CD14-positive monocyte (primary cell): ENCODE measurements at regions not wholly inside any gene's neighbourhood (a gene's known extent, or its start where the extent isn't known, plus 50 kb on each side); places are given as distances from the start of the nearest gene placed in this dataset.

Experiments used
- DNase-seq, 3 donors: peaks; one replicate each; pipeline ENCODE4 v3.0.0-alpha.2; 2011 to 2022
- H2AFZ ChIP-seq: 2 replicates; pipeline ENCODE4 v1.6.0; 2012; ENCODE audit warnings: mild to moderate bottlenecking, low read depth, low read length, inconsistent platforms; ENCODE audit not compliant: insufficient read depth, poor library complexity, severe bottlenecking
- H3K27ac ChIP-seq, 2 donors: 1 replicate in 1 of 2; 2 replicates in 1 of 2; pipeline ENCODE4 v1.5.1; 2012 to 2013; ENCODE audit warnings: low read length in 2 of 2, control low read depth in 1 of 2, inconsistent platforms in 1 of 2, low read depth in 1 of 2, mild to moderate bottlenecking in 1 of 2
- H3K27me3 ChIP-seq, 2 donors: one replicate each; pipeline versions ENCODE4 v1.6.0 to v1.6.1; 2011 to 2013; ENCODE audit warnings: low read length in 2 of 2; ENCODE audit not compliant: control insufficient read depth in 2 of 2, insufficient read depth in 2 of 2
- H3K36me3 ChIP-seq, 2 donors: replicated peaks in 1 of 2; 1 replicate in 1 of 2; 2 replicates in 1 of 2; pipeline versions ENCODE4 v1.5.1 to v1.6.1; 2012 to 2013; ENCODE audit warnings: low read length in 2 of 2, control low read depth in 1 of 2, inconsistent platforms in 1 of 2, mild to moderate bottlenecking in 1 of 2; ENCODE audit not compliant: insufficient read depth in 2 of 2, control insufficient read depth in 1 of 2
- H3K4me1 ChIP-seq, 2 donors: 1 replicate in 1 of 2; 2 replicates in 1 of 2; pipeline versions ENCODE4 v1.5.1 to v1.6.1; 2012 to 2013; ENCODE audit warnings: low read length in 2 of 2, control low read depth in 1 of 2, inconsistent platforms in 1 of 2, mild to moderate bottlenecking in 1 of 2, moderate library complexity in 1 of 2; ENCODE audit not compliant: insufficient read depth in 2 of 2, control insufficient read depth in 1 of 2
- H3K4me2 ChIP-seq: replicated peaks from 2 replicates; pipeline ENCODE3; 2012; ENCODE audit warnings: low read length, moderate library complexity, mild to moderate bottlenecking; ENCODE audit not compliant: poor library complexity, severe bottlenecking; ENCODE audit errors: extremely low read depth
- H3K4me3 ChIP-seq, 3 experiments: fragments of 200-600 bp in 1 of 3; sonication (generic) in 1 of 3; replicated peaks in 1 of 3; 1 replicate in 2 of 3; 2 replicates in 1 of 3; pipeline ENCODE4 v1.5.1; 2011 to 2013; ENCODE audit warnings: low read length in 3 of 3, mild to moderate bottlenecking in 3 of 3, control low read depth in 2 of 3, low read depth in 2 of 3, inconsistent platforms in 1 of 3, moderate library complexity in 1 of 3
- H3K79me2 ChIP-seq: 2 replicates; pipeline ENCODE4 v1.6.0; 2012; ENCODE audit warnings: mild to moderate bottlenecking, control low read depth, inconsistent platforms, low read length, moderate library complexity; ENCODE audit not compliant: insufficient read depth
- H3K9ac ChIP-seq: 2 replicates; pipeline ENCODE4 v1.6.0; 2017; ENCODE audit warnings: low read length, mild to moderate bottlenecking; ENCODE audit not compliant: insufficient read depth, poor library complexity, severe bottlenecking
- H3K9me3 ChIP-seq, 2 donors: replicated peaks in 1 of 2; 1 replicate in 1 of 2; 2 replicates in 1 of 2; pipeline versions ENCODE4 v1.5.1 to v1.6.1; 2012 to 2013; ENCODE audit warnings: low read length in 2 of 2, control low read depth in 1 of 2; ENCODE audit not compliant: control insufficient read depth in 1 of 2, insufficient read depth in 1 of 2
- H4K20me1 ChIP-seq: 2 replicates; pipeline ENCODE4 v1.6.0; 2012; ENCODE audit warnings: mild to moderate bottlenecking, low read length, control low read depth, moderate library complexity; ENCODE audit not compliant: insufficient read depth
- H3K27ac Mint-ChIP-seq, 7 donors: one replicate each; pipeline ENCODE4 v1.8.0; 2020; ENCODE audit warnings: mild to moderate bottlenecking in 7 of 7, mixed read lengths in 7 of 7, moderate library complexity in 6 of 7, inconsistent platforms in 2 of 7
- H3K27me3 Mint-ChIP-seq, 3 donors: one replicate each; pipeline ENCODE4 v1.8.0; 2021 to 2022; ENCODE audit warnings: low read depth in 3 of 3, mild to moderate bottlenecking in 3 of 3, mixed read lengths in 3 of 3, moderate library complexity in 3 of 3, inconsistent platforms in 1 of 3
- H3K36me3 Mint-ChIP-seq, 2 donors: one replicate each; pipeline ENCODE4 v1.8.0; 2020; ENCODE audit warnings: mixed read lengths in 2 of 2, inconsistent platforms in 1 of 2, mild to moderate bottlenecking in 1 of 2
- H3K4me1 Mint-ChIP-seq: one replicate; pipeline ENCODE4 v1.8.0; 2020; ENCODE audit warnings: mild to moderate bottlenecking, mixed read lengths
- H3K4me3 Mint-ChIP-seq, 2 donors: one replicate each; pipeline ENCODE4 v1.8.0; 2020; ENCODE audit warnings: mild to moderate bottlenecking in 2 of 2, mixed read lengths in 2 of 2, moderate library complexity in 1 of 2
- H3K9me3 Mint-ChIP-seq, 7 donors: one replicate each; pipeline ENCODE4 v1.8.0; 2020 to 2022; ENCODE audit warnings: mixed read lengths in 7 of 7, mild to moderate bottlenecking in 6 of 7, moderate library complexity in 6 of 7, inconsistent platforms in 2 of 7
- WGBS: methylation state at CpG from one replicate; pipeline ENCODE4 v1.1.5; 2013; ENCODE audit warnings: missing lambda C conversion rate; ENCODE audit not compliant: insufficient coverage; 5-methylcytosine and 5-hydroxymethylcytosine counted together
- intact Hi-C, 2 donors: fragments of 100-400 bp; cut with micrococcal nuclease; formaldehyde crosslinking; loops; one replicate each; pipeline versions ENCODE4 v1.15.0 to v1.15.1; 2023
- TF ChIP-seq, protein P1 (sequence below): fragments of 200-600 bp; IDR thresholded peaks from one replicate; pipeline ENCODE4 v1.8.0; 2022; ENCODE audit warnings: antibody characterized with exemption, mild to moderate bottlenecking

DNA sequence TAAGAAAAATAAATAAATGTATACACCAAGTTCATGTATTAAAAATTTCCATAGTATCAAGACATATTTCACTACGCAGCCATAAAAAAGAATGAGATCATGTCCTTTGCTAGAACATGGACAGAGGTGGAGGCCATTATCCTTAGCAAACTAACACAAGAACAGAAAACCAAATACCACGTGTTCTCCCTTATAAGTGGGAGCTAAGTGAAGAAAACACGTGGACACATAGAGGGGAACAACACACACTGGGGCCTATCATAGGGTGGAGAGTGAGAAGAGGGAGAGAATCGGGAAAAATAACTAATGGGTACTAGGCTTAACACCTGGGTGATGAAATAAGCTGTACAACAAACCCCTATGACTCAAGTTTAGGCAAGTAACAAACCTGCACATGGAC, 552.4 kb upstream of the PBX1 start:
- Mint-ChIP-seq H3K27me3 (peaks cover 0 to 1% (median 0%) of the 10 kb centered on the region in 3 donors), H3K4me1 (no peaks in the 10 kb centered on the region), H3K9me3 (peaks cover 0 to 11% (median 7%) of the 10 kb centered on the region in 7 donors), H3K4me3 (no peak overlapping the region), H3K27ac (no peak overlapping the region), H3K36me3 (no peaks in the 10 kb centered on the region)
- Histone ChIP-seq H3K27ac (no peak overlapping the region), H3K9ac (no peak overlapping the region), H4K20me1 (no peaks in the 10 kb centered on the region), H2AFZ (no peak overlapping the region), H3K9me3 (peaks cover 0 to 17% of the 10 kb centered on the region in 2 donors), H3K27me3 (no peaks in the 10 kb centered on the region), H3K36me3 (no peaks in the 10 kb centered on the region), H3K4me2 (no peak overlapping the region), H3K79me2 (no peaks in the 10 kb centered on the region), H3K4me3 (no peak overlapping the region), H3K4me1 (no peaks in the 10 kb centered on the region)
- no CpG with 5 or more reads among the region's 4 CpGs for WGBS
- TF ChIP-seq, protein P1, sequence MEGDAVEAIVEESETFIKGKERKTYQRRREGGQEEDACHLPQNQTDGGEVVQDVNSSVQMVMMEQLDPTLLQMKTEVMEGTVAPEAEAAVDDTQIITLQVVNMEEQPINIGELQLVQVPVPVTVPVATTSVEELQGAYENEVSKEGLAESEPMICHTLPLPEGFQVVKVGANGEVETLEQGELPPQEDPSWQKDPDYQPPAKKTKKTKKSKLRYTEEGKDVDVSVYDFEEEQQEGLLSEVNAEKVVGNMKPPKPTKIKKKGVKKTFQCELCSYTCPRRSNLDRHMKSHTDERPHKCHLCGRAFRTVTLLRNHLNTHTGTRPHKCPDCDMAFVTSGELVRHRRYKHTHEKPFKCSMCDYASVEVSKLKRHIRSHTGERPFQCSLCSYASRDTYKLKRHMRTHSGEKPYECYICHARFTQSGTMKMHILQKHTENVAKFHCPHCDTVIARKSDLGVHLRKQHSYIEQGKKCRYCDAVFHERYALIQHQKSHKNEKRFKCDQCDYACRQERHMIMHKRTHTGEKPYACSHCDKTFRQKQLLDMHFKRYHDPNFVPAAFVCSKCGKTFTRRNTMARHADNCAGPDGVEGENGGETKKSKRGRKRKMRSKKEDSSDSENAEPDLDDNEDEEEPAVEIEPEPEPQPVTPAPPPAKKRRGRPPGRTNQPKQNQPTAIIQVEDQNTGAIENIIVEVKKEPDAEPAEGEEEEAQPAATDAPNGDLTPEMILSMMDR: no peak
- no peak for DNase-seq
- intact Hi-C loops: no loop called here

GRCh38 chr1:164017239-164017638, 541.7 kb upstream of the PBX1 start:
- Histone ChIP-seq H2AFZ (no peak overlapping the region), H3K9me3 (peaks cover 10 to 13% of the 10 kb centered on the region in 2 donors), H3K27me3 (no peaks in the 10 kb centered on the region), H3K4me2 (no peak overlapping the region), H3K79me2 (no peaks in the 10 kb centered on the region), H3K9ac (no peak overlapping the region), H3K4me3 (no peak overlapping the region), H3K27ac (no peak overlapping the region), H4K20me1 (no peaks in the 10 kb centered on the region), H3K36me3 (no peaks in the 10 kb centered on the region), H3K4me1 (no peaks in the 10 kb centered on the region)
- Mint-ChIP-seq H3K4me3 (no peak overlapping the region), H3K4me1 (no peaks in the 10 kb centered on the region), H3K36me3 (no peaks in the 10 kb centered on the region), H3K27ac (no peak overlapping the region), H3K9me3 (peaks cover 0 to 23% (median 5%) of the 10 kb centered on the region in 7 donors), H3K27me3 (no peaks in the 10 kb centered on the region)
- DNase-seq: no peak
- 82% methylated on average over 1 of the region's 1 CpG for WGBS
- TF ChIP-seq, protein P1: no peak
- intact Hi-C loops: no loop called here
